ENCODE measurements at regions not wholly inside any gene's neighbourhood (a gene's known extent, or its start where the extent isn't known, plus 50 kb on each side); places are given as distances from the start of the nearest gene placed in this dataset.

- peaks cover 4% of the 10 kb centered on the region for H3K4me1 Mint-ChIP-seq
- no peaks in the 10 kb centered on the region for H3K36me3 ChIP-seq (replicated peaks in 1 of 2; ENCODE audit: control insufficient read depth in 1 of 2, insufficient read depth in 2 of 2, low read length in 2 of 2)
- no peak overlapping the region for H2AFZ ChIP-seq (ENCODE audit: insufficient read depth, low read depth, low read length, poor library complexity, severe bottlenecking)
- H3K9me3 ChIP-seq (replicated peaks in 1 of 2; ENCODE audit: control insufficient read depth in 1 of 2, insufficient read depth in 1 of 2, low read length in 2 of 2) = no peaks in the 10 kb centered on the region
- H3K27me3 Mint-ChIP-seq (ENCODE audit: low read depth in 3 of 3) = peaks cover 0 to 4% (median 3%) of the 10 kb centered on the region in 3 donors
- H3K4me1 ChIP-seq (ENCODE audit: control insufficient read depth in 1 of 2, insufficient read depth in 2 of 2, low read length in 2 of 2) = no peaks in the 10 kb centered on the region
- intact Hi-C loops (cut with micrococcal nuclease) = no loop called here
- H3K36me3 Mint-ChIP-seq = no peaks in the 10 kb centered on the region
- H3K9me3 Mint-ChIP-seq = peaks cover 0 to 2% (median 0%) of the 10 kb centered on the region in 7 donors
- TF ChIP-seq, protein P1, sequence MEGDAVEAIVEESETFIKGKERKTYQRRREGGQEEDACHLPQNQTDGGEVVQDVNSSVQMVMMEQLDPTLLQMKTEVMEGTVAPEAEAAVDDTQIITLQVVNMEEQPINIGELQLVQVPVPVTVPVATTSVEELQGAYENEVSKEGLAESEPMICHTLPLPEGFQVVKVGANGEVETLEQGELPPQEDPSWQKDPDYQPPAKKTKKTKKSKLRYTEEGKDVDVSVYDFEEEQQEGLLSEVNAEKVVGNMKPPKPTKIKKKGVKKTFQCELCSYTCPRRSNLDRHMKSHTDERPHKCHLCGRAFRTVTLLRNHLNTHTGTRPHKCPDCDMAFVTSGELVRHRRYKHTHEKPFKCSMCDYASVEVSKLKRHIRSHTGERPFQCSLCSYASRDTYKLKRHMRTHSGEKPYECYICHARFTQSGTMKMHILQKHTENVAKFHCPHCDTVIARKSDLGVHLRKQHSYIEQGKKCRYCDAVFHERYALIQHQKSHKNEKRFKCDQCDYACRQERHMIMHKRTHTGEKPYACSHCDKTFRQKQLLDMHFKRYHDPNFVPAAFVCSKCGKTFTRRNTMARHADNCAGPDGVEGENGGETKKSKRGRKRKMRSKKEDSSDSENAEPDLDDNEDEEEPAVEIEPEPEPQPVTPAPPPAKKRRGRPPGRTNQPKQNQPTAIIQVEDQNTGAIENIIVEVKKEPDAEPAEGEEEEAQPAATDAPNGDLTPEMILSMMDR (IDR thresholded peaks at IDR 0.05) = no peak
- no peak overlapping the region for H3K27ac ChIP-seq (ENCODE audit: low read depth in 1 of 2, low read length in 2 of 2)
- no peak overlapping the region for H3K27ac Mint-ChIP-seq
- no peak for DNase-seq
- H3K4me3 ChIP-seq (replicated peaks in 1 of 3; ENCODE audit: low read depth in 2 of 3, low read length in 3 of 3) = no peak overlapping the region
- no peak overlapping the region for H3K9ac ChIP-seq (ENCODE audit: insufficient read depth, low read length, poor library complexity, severe bottlenecking)
- no peak overlapping the region for H3K4me3 Mint-ChIP-seq
- no peak overlapping the region for H3K4me2 ChIP-seq (replicated peaks; ENCODE audit: extremely low read depth, low read length, poor library complexity, severe bottlenecking)
- no peaks in the 10 kb centered on the region for H3K79me2 ChIP-seq (ENCODE audit: insufficient read depth, low read length)
- no peaks in the 10 kb centered on the region for H3K27me3 ChIP-seq (ENCODE audit: control insufficient read depth in 2 of 2, insufficient read depth in 2 of 2, low read length in 2 of 2)
- no peaks in the 10 kb centered on the region for H4K20me1 ChIP-seq (ENCODE audit: insufficient read depth, low read length)
- WGBS (ENCODE audit: insufficient coverage) = 93% methylated on average over 5 of the region's 9 CpGs
Measured at GRCh38 chr13:40194224-40194806, 472.1 kb downstream of the FOXO1 start.

- no peak overlapping the region for H2AFZ ChIP-seq (ENCODE audit: insufficient read depth, low read depth, low read length, poor library complexity, severe bottlenecking)
- peaks cover 0 to 3% (median 0%) of the 10 kb centered on the region in 7 donors for H3K9me3 Mint-ChIP-seq
- H3K27me3 Mint-ChIP-seq (ENCODE audit: low read depth in 3 of 3) = peaks cover 2 to 4% (median 3%) of the 10 kb centered on the region in 3 donors
- no peak overlapping the region for H3K27ac Mint-ChIP-seq
- no peak overlapping the region for H3K4me2 ChIP-seq (replicated peaks; ENCODE audit: extremely low read depth, low read length, poor library complexity, severe bottlenecking)
- no peak overlapping the region for H3K9ac ChIP-seq (ENCODE audit: insufficient read depth, low read length, poor library complexity, severe bottlenecking)
- H3K4me1 ChIP-seq (ENCODE audit: control insufficient read depth in 1 of 2, insufficient read depth in 2 of 2, low read length in 2 of 2) = peaks cover 0 to 8% of the 10 kb centered on the region in 2 donors
- peaks cover 7% of the 10 kb centered on the region for H3K4me1 Mint-ChIP-seq
- 96% methylated on average over 6 of the region's 8 CpGs for WGBS (ENCODE audit: insufficient coverage)
- H3K79me2 ChIP-seq (ENCODE audit: insufficient read depth, low read length) = no peaks in the 10 kb centered on the region
- TF ChIP-seq, protein P1 (IDR thresholded peaks at IDR 0.05) = no peak
- H3K36me3 Mint-ChIP-seq = no peaks in the 10 kb centered on the region
- no peaks in the 10 kb centered on the region for H3K27me3 ChIP-seq (ENCODE audit: control insufficient read depth in 2 of 2, insufficient read depth in 2 of 2, low read length in 2 of 2)
- H3K9me3 ChIP-seq (replicated peaks in 1 of 2; ENCODE audit: control insufficient read depth in 1 of 2, insufficient read depth in 1 of 2, low read length in 2 of 2) = no peaks in the 10 kb centered on the region
- H3K36me3 ChIP-seq (replicated peaks in 1 of 2; ENCODE audit: control insufficient read depth in 1 of 2, insufficient read depth in 2 of 2, low read length in 2 of 2) = no peaks in the 10 kb centered on the region
- no peak for DNase-seq
- no peak overlapping the region for H3K4me3 Mint-ChIP-seq
- H3K4me3 ChIP-seq (replicated peaks in 1 of 3; ENCODE audit: low read depth in 2 of 3, low read length in 3 of 3) = no peak overlapping the region
- intact Hi-C loops (cut with micrococcal nuclease) = no loop called here
- no peaks in the 10 kb centered on the region for H4K20me1 ChIP-seq (ENCODE audit: insufficient read depth, low read length)
- H3K27ac ChIP-seq (ENCODE audit: low read depth in 1 of 2, low read length in 2 of 2) = no peak overlapping the region
Measured at GRCh38 chr13:40197049-40197448, 469.4 kb downstream of the FOXO1 start.
